ENCODE measurements at regions not wholly inside any gene's neighbourhood (a gene's known extent, or its start where the extent isn't known, plus 50 kb on each side); places are given as distances from the start of the nearest gene placed in this dataset.

DNA sequence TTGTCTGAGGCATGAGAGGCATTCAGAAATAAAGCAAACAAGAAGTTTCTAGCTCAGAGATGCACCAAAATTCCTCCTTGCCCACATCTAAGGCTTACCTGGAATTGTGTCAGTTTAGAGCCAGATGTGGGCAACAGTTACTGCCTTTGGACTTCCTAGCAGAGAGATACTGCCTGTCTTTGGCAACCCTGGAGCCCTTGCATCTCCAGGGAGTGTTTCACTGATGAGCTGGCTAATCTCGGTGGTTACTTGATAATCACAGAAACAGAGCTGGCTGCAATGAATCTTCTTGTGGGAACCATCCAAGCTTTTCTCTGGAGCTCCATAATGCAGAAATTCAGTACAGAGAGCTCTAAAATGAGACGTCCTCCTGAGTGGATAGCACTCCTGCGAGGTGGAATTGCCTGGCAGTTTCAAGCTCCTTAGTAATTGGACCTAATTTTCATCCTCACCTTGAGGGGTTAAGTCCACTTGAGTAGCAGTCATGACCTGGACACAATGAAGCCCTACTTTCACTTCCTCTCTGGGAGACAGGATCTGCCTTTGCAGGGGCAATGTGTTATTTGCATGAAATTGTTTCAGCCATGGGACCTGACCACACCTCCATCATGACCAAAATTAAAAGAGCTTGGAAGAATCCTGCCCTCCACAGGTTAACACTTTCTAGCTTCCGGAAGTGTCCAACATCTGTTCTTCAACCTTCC lies 108.8 kb upstream of the ARHGAP5 start:
- TF ChIP-seq ZNF10 (tag by site-specific recombination; IDR thresholded peaks at IDR 0.05) (no peak), TCF7L2 (IDR thresholded peaks at IDR 0.05; ENCODE audit: borderline replicate concordance, low read depth, low read length) (no peak), ZNF354C (tag by site-specific recombination; IDR thresholded peaks at IDR 0.05; ENCODE audit: borderline replicate concordance, low read depth) (no peak), ZNF274 (IDR thresholded peaks at IDR 0.05; ENCODE audit: low read length) (no peak), ZNF274 (tag by site-specific recombination; IDR thresholded peaks at IDR 0.05; ENCODE audit: borderline replicate concordance) (no peak), ZBTB7A (tag by site-specific recombination; IDR thresholded peaks at IDR 0.05; ENCODE audit: low read depth) (no peak)
- TF ChIP-seq, protein P1, sequence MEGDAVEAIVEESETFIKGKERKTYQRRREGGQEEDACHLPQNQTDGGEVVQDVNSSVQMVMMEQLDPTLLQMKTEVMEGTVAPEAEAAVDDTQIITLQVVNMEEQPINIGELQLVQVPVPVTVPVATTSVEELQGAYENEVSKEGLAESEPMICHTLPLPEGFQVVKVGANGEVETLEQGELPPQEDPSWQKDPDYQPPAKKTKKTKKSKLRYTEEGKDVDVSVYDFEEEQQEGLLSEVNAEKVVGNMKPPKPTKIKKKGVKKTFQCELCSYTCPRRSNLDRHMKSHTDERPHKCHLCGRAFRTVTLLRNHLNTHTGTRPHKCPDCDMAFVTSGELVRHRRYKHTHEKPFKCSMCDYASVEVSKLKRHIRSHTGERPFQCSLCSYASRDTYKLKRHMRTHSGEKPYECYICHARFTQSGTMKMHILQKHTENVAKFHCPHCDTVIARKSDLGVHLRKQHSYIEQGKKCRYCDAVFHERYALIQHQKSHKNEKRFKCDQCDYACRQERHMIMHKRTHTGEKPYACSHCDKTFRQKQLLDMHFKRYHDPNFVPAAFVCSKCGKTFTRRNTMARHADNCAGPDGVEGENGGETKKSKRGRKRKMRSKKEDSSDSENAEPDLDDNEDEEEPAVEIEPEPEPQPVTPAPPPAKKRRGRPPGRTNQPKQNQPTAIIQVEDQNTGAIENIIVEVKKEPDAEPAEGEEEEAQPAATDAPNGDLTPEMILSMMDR (tag by site-specific recombination; IDR thresholded peaks at IDR 0.05) = no peak
- TF ChIP-seq, protein P2, sequence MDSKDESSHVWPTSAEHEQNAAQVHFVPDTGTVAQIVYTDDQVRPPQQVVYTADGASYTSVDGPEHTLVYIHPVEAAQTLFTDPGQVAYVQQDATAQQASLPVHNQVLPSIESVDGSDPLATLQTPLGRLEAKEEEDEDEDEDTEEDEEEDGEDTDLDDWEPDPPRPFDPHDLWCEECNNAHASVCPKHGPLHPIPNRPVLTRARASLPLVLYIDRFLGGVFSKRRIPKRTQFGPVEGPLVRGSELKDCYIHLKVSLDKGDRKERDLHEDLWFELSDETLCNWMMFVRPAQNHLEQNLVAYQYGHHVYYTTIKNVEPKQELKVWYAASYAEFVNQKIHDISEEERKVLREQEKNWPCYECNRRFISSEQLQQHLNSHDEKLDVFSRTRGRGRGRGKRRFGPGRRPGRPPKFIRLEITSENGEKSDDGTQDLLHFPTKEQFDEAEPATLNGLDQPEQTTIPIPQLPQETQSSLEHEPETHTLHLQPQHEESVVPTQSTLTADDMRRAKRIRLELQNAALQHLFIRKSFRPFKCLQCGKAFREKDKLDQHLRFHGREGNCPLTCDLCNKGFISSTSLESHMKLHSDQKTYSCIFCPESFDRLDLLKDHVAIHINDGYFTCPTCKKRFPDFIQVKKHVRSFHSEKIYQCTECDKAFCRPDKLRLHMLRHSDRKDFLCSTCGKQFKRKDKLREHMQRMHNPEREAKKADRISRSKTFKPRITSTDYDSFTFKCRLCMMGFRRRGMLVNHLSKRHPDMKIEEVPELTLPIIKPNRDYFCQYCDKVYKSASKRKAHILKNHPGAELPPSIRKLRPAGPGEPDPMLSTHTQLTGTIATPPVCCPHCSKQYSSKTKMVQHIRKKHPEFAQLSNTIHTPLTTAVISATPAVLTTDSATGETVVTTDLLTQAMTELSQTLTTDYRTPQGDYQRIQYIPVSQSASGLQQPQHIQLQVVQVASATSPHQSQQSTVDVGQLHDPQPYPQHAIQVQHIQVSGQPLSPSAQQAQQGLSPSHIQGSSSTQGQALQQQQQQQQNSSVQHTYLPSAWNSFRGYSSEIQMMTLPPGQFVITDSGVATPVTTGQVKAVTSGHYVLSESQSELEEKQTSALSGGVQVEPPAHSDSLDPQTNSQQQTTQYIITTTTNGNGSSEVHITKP (tag by site-specific recombination; IDR thresholded peaks at IDR 0.05) = no peak

All from HEK293 (cell line).